WI38 (cell line): ENCODE measurements at regions not wholly inside any gene's neighbourhood (a gene's known extent, or its start where the extent isn't known, plus 50 kb on each side); places are given as distances from the start of the nearest gene placed in this dataset.

Experiments
- H3K4me3 ChIP-seq: 2 replicates; pipeline ENCODE4 v1.5.1; 2011; ENCODE audit warnings: low read depth, mild to moderate bottlenecking, control low read depth, low read length
- TF ChIP-seq, protein P1 (sequence below): IDR thresholded peaks from 2 replicates; pipeline ENCODE4 v1.5.1; 2012; ENCODE audit warnings: low read depth, mild to moderate bottlenecking, control low read depth, low read length

DNA sequence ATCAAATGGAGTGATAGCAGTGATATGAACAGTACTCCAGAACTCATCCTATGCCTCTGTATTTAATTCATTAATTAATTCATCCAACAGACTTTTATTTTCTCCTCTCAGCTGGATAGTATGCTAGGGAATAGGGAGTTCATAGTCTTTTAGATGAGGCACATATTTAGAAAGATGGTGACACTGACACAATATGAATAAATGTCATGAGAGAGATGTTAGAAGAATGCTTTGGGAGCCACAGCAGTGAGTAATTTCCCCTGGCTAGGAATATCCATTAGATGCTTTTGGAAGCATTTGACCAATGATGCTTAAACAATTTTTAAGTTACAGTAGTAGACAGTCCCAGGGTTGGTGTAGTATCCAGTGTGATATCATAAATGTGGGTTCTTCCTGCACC is 428.7 kb upstream of the SGCD start:
- no peak overlapping the region for H3K4me3 ChIP-seq
- TF ChIP-seq, protein P1, sequence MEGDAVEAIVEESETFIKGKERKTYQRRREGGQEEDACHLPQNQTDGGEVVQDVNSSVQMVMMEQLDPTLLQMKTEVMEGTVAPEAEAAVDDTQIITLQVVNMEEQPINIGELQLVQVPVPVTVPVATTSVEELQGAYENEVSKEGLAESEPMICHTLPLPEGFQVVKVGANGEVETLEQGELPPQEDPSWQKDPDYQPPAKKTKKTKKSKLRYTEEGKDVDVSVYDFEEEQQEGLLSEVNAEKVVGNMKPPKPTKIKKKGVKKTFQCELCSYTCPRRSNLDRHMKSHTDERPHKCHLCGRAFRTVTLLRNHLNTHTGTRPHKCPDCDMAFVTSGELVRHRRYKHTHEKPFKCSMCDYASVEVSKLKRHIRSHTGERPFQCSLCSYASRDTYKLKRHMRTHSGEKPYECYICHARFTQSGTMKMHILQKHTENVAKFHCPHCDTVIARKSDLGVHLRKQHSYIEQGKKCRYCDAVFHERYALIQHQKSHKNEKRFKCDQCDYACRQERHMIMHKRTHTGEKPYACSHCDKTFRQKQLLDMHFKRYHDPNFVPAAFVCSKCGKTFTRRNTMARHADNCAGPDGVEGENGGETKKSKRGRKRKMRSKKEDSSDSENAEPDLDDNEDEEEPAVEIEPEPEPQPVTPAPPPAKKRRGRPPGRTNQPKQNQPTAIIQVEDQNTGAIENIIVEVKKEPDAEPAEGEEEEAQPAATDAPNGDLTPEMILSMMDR, result no peak

DNA sequence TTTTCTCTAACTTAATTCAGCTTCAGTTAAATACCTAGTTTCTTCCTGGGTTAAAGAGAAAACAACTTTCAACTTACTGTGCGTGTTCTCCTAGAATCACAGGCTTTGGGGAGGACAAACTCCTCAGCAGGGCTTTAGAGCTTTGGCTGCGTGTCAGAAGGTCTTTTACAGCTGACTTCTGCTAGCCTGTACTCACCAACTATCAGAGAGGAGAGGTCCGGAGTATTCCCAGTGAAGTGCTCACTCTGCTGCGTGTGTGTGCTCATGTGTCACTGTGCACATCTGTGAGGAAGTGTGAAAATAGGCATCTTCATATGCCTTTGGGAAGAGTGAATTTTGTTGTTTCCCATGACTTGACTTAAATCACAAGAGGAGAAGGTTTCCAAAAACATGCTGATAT is 423.2 kb upstream of the SGCD start:
- no peak overlapping the region for H3K4me3 ChIP-seq
- TF ChIP-seq, protein P1, result no peak

DNA sequence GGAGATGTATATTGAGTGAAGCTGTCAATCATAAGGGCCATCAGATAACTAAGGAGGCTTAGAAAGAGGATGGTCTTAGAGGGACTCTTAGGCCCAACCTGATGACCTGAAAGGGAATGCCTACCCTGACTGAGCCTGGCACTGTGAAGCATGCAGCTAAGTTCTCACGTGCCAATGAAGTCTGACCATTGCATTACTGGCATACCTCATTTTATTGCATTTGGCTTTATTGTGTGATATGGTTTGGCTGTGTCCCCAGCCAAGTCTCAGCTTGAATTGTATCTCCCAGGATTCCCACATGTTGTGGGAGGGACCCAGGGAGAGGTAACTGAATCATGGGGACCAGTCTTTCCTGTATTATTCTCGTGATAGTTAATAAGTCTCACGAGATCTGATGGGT is 421.6 kb upstream of the SGCD start:
- TF ChIP-seq, protein P1, result no peak
- no peak overlapping the region for H3K4me3 ChIP-seq

DNA sequence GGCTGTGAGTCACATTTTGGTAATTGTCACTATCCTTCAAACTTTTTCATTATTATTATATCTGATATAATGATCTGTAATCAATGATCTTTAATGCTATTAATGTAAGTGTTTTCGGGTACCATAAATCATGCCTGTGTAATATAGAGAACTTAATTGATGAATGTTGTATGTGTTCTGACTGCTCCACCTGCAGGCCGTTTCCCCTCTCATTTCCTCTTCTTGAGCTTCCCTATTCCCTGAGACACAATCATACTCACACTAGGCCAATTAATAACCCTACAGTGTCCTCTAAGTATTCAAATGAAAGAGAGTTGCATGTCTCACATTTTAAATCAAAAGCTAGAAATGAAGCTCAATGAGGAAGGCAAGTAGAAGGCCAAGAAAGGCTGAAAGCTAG is 420.9 kb upstream of the SGCD start:
- TF ChIP-seq, protein P1, result no peak

DNA sequence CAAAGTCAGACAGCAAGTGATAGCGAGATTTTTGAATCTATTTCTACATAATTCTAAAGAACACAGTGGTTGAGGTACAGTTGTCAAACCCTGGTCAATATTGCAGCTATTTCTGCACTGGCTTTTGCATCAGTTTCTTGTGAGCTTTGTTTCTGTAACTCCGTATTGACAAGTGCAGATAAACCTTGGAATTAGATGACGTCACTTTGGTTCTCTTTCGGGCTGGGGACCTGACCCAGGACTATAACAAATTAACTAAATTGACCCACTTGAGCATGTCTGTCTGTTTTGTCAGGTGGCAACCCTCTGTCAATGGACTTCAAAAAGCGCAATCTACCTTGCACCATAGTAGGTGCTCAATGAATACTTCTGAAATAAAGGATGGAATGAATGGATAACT is 418.4 kb upstream of the SGCD start:
- TF ChIP-seq, protein P1, result no peak
- H3K4me3 ChIP-seq, result no peak overlapping the region

More for the DNA sequence above, 420.9 kb upstream of the SGCD start:
- H3K4me3 ChIP-seq, result no peak overlapping the region

DNA sequence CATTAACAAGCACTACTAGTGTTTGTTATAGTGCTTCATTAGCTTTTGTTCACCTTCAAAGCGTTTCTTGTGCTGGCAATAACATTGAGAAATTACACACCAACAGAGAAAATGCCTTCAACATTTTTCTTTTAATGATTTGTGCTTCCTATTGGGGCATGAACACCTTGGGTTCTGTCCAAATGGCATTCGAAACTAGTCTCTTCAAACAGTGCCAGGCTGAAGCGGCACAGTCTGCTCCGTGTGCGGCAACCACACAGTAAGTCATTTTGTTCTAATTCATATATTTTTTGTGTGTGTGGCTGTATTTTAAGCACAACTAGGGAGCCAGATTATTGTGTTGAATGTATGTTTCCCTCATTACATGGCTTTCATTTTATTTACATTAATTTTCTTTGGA is 414.7 kb upstream of the SGCD start:
- no peak overlapping the region for H3K4me3 ChIP-seq
- TF ChIP-seq, protein P1, result no peak

DNA sequence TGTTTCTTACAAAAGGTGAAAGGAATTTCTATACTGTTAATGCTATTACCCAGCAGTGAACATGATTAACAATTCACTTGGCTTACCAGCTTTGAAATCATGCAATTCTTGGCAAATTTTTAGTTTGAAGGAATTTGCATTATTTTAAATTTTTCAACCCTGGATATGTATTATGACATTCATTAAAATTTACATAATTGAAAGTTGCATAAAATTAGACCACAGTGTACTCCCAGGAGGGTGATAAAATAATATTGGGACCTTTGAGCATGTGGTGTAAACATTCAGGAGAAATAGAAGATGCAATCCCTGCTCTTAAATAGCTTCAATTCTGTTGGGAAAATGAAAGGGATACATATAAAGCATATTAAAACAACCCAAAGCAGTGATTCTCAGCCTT is 412.2 kb upstream of the SGCD start:
- H3K4me3 ChIP-seq, result no peak overlapping the region
- TF ChIP-seq, protein P1, result no peak
